Activated naive CD8-positive, alpha-beta T cell treated with anti-CD3 and anti-CD28 coated beads, Interleukin-2, amount 10 ng/mL, durations not matched to agents 7 days and 5 days (primary cell): ENCODE measurements at regions not wholly inside any gene's neighbourhood (a gene's known extent, or its start where the extent isn't known, plus 50 kb on each side); places are given as distances from the start of the nearest gene placed in this dataset.

Experiments used
- ATAC-seq: fragments of 150-1000 bp; cut with Tn5 transposase; one replicate; pipeline ENCODE4 v1.10.0; 2021; ENCODE audit warnings: low read depth, moderate library complexity
- POLR2A ChIA-PET: fragments of 350-600 bp; sonication (Branson Sonifier 250); formaldehyde crosslinking; loops from one replicate; lab custom pipeline; 2021; ENCODE audit warnings: antibody characterized with exemption; lab: Charles Lee
- DNase-seq: peaks from one replicate; pipeline ENCODE4 v3.0.0; 2021
- H3K27ac Mint-ChIP-seq: one replicate; pipeline ENCODE4 v1.8.0; 2022; ENCODE audit warnings: mild to moderate bottlenecking, mixed read lengths
- H3K27me3 Mint-ChIP-seq: one replicate; pipeline ENCODE4 v1.8.0; 2022; ENCODE audit warnings: mild to moderate bottlenecking, moderate library complexity, mixed read lengths
- H3K36me3 Mint-ChIP-seq: one replicate; pipeline ENCODE4 v1.8.0; 2021; ENCODE audit warnings: mild to moderate bottlenecking, mixed read lengths
- H3K4me1 Mint-ChIP-seq: one replicate; pipeline ENCODE4 v1.8.0; 2021; ENCODE audit warnings: mixed read lengths
- H3K4me3 Mint-ChIP-seq: one replicate; pipeline ENCODE4 v1.8.0; 2022; ENCODE audit warnings: mild to moderate bottlenecking, moderate library complexity, mixed read lengths
- H3K9me3 Mint-ChIP-seq: one replicate; pipeline ENCODE4 v1.8.0; 2021; ENCODE audit warnings: mixed read lengths

DNA sequence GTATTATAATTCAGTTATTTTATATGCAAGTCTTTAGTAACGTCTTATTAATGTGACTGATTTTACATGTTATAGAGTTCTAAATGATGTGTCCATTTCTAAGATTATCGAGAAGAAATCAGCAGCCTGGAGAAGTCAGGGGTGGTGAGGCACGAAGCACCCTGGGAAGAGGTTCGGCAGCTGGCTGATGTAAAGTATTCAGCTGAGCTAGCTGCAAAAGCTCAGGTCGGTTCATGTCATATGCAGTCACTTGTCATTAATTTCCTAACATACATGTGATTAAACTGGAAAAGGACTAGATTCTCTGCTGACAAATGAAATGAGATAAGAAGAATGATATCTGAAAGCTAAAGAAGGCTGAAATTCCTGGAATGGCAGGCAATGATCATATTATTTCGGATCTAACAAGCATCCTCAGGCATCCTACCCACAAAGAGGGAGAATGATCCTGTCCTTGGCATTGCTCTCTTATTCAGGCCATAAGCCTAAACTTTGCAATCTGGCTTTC, 383.0 kb upstream of the SLITRK1 start:
- Mint-ChIP-seq H3K9me3 (no peaks in the 10 kb centered on the region), H3K4me3 (no peak overlapping the region), H3K36me3 (no peaks in the 10 kb centered on the region), H3K4me1 (no peaks in the 10 kb centered on the region), H3K27ac (no peak overlapping the region), H3K27me3 (no peaks in the 10 kb centered on the region)
- ATAC-seq, result no peak
- no peak for DNase-seq
- POLR2A ChIA-PET, result no interaction called here

- Mint-ChIP-seq H3K27ac (no peak overlapping the region), H3K4me1 (no peaks in the 10 kb centered on the region), H3K9me3 (no peaks in the 10 kb centered on the region), H3K36me3 (no peaks in the 10 kb centered on the region), H3K4me3 (no peak overlapping the region), H3K27me3 (no peaks in the 10 kb centered on the region)
- POLR2A ChIA-PET, result no interaction called here
- no peak for DNase-seq
- no peak for ATAC-seq
These were observed 381.2 kb upstream of the SLITRK1 start for GRCh38 chr13:84263354-84264069.

- H3K9me3 Mint-ChIP-seq, result peaks cover 4% of the 10 kb centered on the region
- DNase-seq, result no peak
- H3K4me1 Mint-ChIP-seq, result no peaks in the 10 kb centered on the region
- H3K27ac Mint-ChIP-seq, result no peak overlapping the region
- H3K36me3 Mint-ChIP-seq, result no peaks in the 10 kb centered on the region
- H3K27me3 Mint-ChIP-seq, result peaks cover 3% of the 10 kb centered on the region
- POLR2A ChIA-PET, result no interaction called here
- ATAC-seq, result no peak
- no peak overlapping the region for H3K4me3 Mint-ChIP-seq
These were observed 373.0 kb upstream of the SLITRK1 start for GRCh38 chr13:84255226-84255797.

DNA sequence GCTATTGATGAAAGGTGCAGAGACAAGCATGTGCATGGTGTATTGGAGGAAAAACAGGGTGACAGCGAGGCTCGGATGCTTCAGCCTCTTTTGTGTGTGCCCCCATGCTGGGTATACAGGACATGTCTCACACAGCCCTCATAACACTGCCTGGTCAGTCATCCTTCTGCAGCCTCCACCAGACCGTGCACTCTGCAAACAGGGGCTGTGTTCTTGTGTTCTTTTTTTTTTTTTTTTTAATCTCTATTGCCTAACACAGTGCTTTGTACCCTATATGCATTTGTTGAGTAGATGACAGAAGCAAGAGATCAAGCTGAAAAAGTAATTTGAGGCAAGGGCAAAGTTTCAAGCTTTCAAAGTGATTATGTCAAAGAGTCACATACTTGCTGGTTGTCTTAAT, 367.2 kb upstream of the SLITRK1 start:
- POLR2A ChIA-PET, result no interaction called here
- no peaks in the 10 kb centered on the region for H3K27me3 Mint-ChIP-seq
- no peaks in the 10 kb centered on the region for H3K36me3 Mint-ChIP-seq
- H3K9me3 Mint-ChIP-seq, result peaks cover 4% of the 10 kb centered on the region
- DNase-seq (no peak), ATAC-seq (no peak)
- no peak overlapping the region for H3K4me3 Mint-ChIP-seq
- H3K27ac Mint-ChIP-seq, result no peak overlapping the region
- no peaks in the 10 kb centered on the region for H3K4me1 Mint-ChIP-seq

DNA sequence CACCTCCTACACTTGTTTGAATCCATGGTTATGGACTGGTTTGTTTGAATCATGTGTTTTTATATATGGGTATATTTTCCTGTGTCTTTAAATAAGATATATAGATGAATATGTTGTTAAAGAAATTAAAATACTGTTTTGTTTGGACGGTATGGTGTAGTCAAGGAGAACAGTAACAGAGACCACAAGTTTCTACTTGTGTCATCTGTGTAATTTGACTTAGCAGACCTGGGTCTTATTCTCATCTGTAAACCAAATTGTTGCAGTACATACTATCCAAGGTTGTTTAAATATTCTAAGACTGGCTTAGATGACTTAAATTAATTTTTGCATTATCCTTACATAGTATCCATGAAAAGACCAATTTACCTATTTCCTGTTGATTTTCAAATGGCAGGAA, 361.1 kb upstream of the SLITRK1 start:
- no peak overlapping the region for H3K27ac Mint-ChIP-seq
- POLR2A ChIA-PET, result no interaction called here
- H3K4me3 Mint-ChIP-seq, result no peak overlapping the region
- no peak for DNase-seq
- no peaks in the 10 kb centered on the region for H3K4me1 Mint-ChIP-seq
- H3K27me3 Mint-ChIP-seq, result no peaks in the 10 kb centered on the region
- H3K9me3 Mint-ChIP-seq, result no peaks in the 10 kb centered on the region
- H3K36me3 Mint-ChIP-seq, result no peaks in the 10 kb centered on the region
- no peak for ATAC-seq

- Mint-ChIP-seq H3K9me3 (no peaks in the 10 kb centered on the region), H3K36me3 (no peaks in the 10 kb centered on the region), H3K4me3 (no peak overlapping the region), H3K4me1 (no peaks in the 10 kb centered on the region), H3K27me3 (no peaks in the 10 kb centered on the region), H3K27ac (no peak overlapping the region)
- DNase-seq (no peak), ATAC-seq (no peak)
- POLR2A ChIA-PET, result no interaction called here
These were observed 356.8 kb upstream of the SLITRK1 start for GRCh38 chr13:84239032-84239431.

GRCh38 chr13:84238381-84238780, 356.1 kb upstream of the SLITRK1 start:
- no peak overlapping the region for H3K27ac Mint-ChIP-seq
- H3K9me3 Mint-ChIP-seq, result no peaks in the 10 kb centered on the region
- H3K36me3 Mint-ChIP-seq, result no peaks in the 10 kb centered on the region
- H3K27me3 Mint-ChIP-seq, result no peaks in the 10 kb centered on the region
- no peak for DNase-seq
- POLR2A ChIA-PET, result no interaction called here
- no peak overlapping the region for H3K4me3 Mint-ChIP-seq
- no peaks in the 10 kb centered on the region for H3K4me1 Mint-ChIP-seq
- no peak for ATAC-seq

DNA sequence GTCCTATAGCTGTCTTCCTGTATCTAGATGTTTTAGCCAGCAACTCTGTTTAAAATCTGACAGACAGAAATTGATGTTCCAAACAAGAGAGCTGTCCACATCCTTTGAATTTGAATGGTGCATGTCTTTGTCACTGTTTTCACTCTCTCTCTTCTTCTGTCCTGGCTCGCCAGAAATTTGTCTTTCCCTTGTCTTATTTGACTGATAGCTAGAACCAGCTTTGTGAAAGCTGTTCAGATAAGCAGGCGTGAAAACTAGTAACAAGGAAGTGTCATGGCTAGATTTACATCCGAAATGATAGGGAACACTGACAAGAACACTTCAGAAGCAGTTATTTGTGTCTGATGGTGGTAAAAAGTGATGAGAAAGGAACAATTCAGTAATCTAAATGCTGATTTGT, 354.9 kb upstream of the SLITRK1 start:
- Mint-ChIP-seq H3K9me3 (no peaks in the 10 kb centered on the region), H3K4me3 (no peak overlapping the region), H3K36me3 (no peaks in the 10 kb centered on the region), H3K27me3 (no peaks in the 10 kb centered on the region), H3K4me1 (no peaks in the 10 kb centered on the region), H3K27ac (no peak overlapping the region)
- POLR2A ChIA-PET, result no interaction called here
- ATAC-seq (no peak), DNase-seq (no peak)

- Mint-ChIP-seq H3K27ac (no peak overlapping the region), H3K9me3 (no peaks in the 10 kb centered on the region), H3K27me3 (no peaks in the 10 kb centered on the region), H3K36me3 (no peaks in the 10 kb centered on the region), H3K4me3 (no peak overlapping the region), H3K4me1 (no peaks in the 10 kb centered on the region)
- no peak for DNase-seq
- no peak for ATAC-seq
- POLR2A ChIA-PET, result no interaction called here
These were observed 352.1 kb upstream of the SLITRK1 start for GRCh38 chr13:84234416-84234815.

DNA sequence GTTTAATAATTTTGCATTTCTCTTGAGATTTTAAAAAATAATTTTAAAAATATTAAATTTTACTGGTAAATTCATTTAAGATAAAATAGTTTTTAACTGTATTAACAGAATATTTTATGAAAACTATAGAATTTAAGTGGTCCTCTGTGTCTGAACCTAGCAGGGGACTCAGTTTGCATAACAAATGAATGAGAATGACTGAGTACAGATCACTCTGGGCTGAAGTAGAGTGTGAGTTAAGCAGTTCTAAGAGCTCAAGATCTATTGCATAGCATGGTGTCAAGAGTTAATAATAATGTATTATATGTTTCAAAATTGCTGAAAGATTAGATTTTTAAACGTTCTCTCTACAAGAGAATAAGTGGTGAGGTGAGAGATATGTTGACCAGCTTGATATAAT, 348.3 kb upstream of the SLITRK1 start:
- Mint-ChIP-seq H3K27ac (no peak overlapping the region), H3K27me3 (no peaks in the 10 kb centered on the region), H3K36me3 (no peaks in the 10 kb centered on the region), H3K4me3 (no peak overlapping the region), H3K4me1 (no peaks in the 10 kb centered on the region), H3K9me3 (no peaks in the 10 kb centered on the region)
- POLR2A ChIA-PET, result no interaction called here
- DNase-seq (no peak), ATAC-seq (no peak)

GRCh38 chr13:84211048-84211447, 328.8 kb upstream of the SLITRK1 start:
- Mint-ChIP-seq H3K9me3 (no peaks in the 10 kb centered on the region), H3K27me3 (no peaks in the 10 kb centered on the region), H3K27ac (no peak overlapping the region), H3K4me1 (no peaks in the 10 kb centered on the region), H3K4me3 (no peak overlapping the region), H3K36me3 (no peaks in the 10 kb centered on the region)
- no peak for ATAC-seq
- no peak for DNase-seq
- POLR2A ChIA-PET, result no interaction called here

- Mint-ChIP-seq H3K27ac (no peak overlapping the region), H3K27me3 (no peaks in the 10 kb centered on the region), H3K4me1 (no peaks in the 10 kb centered on the region), H3K4me3 (no peak overlapping the region), H3K36me3 (no peaks in the 10 kb centered on the region), H3K9me3 (no peaks in the 10 kb centered on the region)
- no peak for ATAC-seq
- POLR2A ChIA-PET, result no interaction called here
- no peak for DNase-seq
These were observed 326.1 kb upstream of the SLITRK1 start for GRCh38 chr13:84208246-84208910.

- POLR2A ChIA-PET, result no interaction called here
- DNase-seq, result no peak
These were observed 325.2 kb upstream of the SLITRK1 start for GRCh38 chr13:84207509-84207908.

GRCh38 chr13:84200971-84201370, 318.7 kb upstream of the SLITRK1 start:
- no peak overlapping the region for H3K4me3 Mint-ChIP-seq
- POLR2A ChIA-PET, result no interaction called here
- no peak overlapping the region for H3K27ac Mint-ChIP-seq
- H3K9me3 Mint-ChIP-seq, result no peaks in the 10 kb centered on the region
- H3K36me3 Mint-ChIP-seq, result no peaks in the 10 kb centered on the region
- H3K27me3 Mint-ChIP-seq, result peaks cover 5% of the 10 kb centered on the region
- DNase-seq (no peak), ATAC-seq (no peak)
- H3K4me1 Mint-ChIP-seq, result peaks cover 3% of the 10 kb centered on the region

More at GRCh38 chr13:84207509-84207908, 325.2 kb upstream of the SLITRK1 start:
- Mint-ChIP-seq H3K4me3 (no peak overlapping the region), H3K27me3 (peaks cover 5% of the 10 kb centered on the region), H3K27ac (no peak overlapping the region), H3K36me3 (no peaks in the 10 kb centered on the region), H3K4me1 (no peaks in the 10 kb centered on the region), H3K9me3 (no peaks in the 10 kb centered on the region)
- ATAC-seq, result no peak
